Right hindlimb (tissue), 1 donor: ENCODE measurements at regions not wholly inside any gene's neighbourhood (a gene's known extent, or its start where the extent isn't known, plus 50 kb on each side); places are given as distances from the start of the nearest gene placed in this dataset.
"Not testable (repeated sequence)": the region's sequence is repeated elsewhere in the genome, so short reads cannot be mapped to it uniquely, and the experiment has no call there.

ENCODE experiments used
- DNase-seq: peaks from one replicate; pipeline ENCODE4 v3.0.0-alpha.2; 2018

- no peak for DNase-seq
Measured at GRCh38 chr1:196088541-196088940, 519.7 kb downstream of the KCNT2 start.

- DNase-seq = no peak
Measured at GRCh38 chr1:196078691-196079090, 529.5 kb downstream of the KCNT2 start.

GRCh38 chr1:196075621-196076020, 532.6 kb downstream of the KCNT2 start:
- no peak for DNase-seq

GRCh38 chr1:196074182-196074581, 534.1 kb downstream of the KCNT2 start:
- no peak for DNase-seq

- DNase-seq = no peak
Measured at GRCh38 chr1:196071447-196071846, 536.8 kb downstream of the KCNT2 start.

GRCh38 chr1:196070940-196071339, 537.3 kb downstream of the KCNT2 start:
- DNase-seq = no peak

- no peak for DNase-seq
Measured at GRCh38 chr1:196063952-196064351, 544.3 kb downstream of the KCNT2 start.

GRCh38 chr1:196063294-196063693, 544.9 kb downstream of the KCNT2 start:
- DNase-seq = no peak

GRCh38 chr1:196060539-196060938, 547.7 kb downstream of the KCNT2 start:
- no peak for DNase-seq

GRCh38 chr1:196059210-196059609, 549.0 kb downstream of the KCNT2 start:
- no peak for DNase-seq

GRCh38 chr1:196056966-196057365, 551.3 kb downstream of the KCNT2 start:
- no peak for DNase-seq

GRCh38 chr1:196049407-196049806, 558.8 kb downstream of the KCNT2 start:
- no peak for DNase-seq

- no peak for DNase-seq
Measured at GRCh38 chr1:196043268-196043667, 565.0 kb downstream of the KCNT2 start.

GRCh38 chr1:196034080-196034706, 574.0 kb downstream of the KCNT2 start:
- no peak for DNase-seq

GRCh38 chr1:196031387-196031786, 576.9 kb downstream of the KCNT2 start:
- DNase-seq = not testable (repeated sequence)

- no peak for DNase-seq
Measured at GRCh38 chr1:196030455-196030854, 577.8 kb downstream of the KCNT2 start.

GRCh38 chr1:196029410-196029809, 578.8 kb downstream of the KCNT2 start:
- DNase-seq = no peak

GRCh38 chr1:196027127-196027526, 581.1 kb downstream of the KCNT2 start:
- DNase-seq = no peak

- DNase-seq = not testable (repeated sequence)
Measured at GRCh38 chr1:196021174-196021573, 587.1 kb downstream of the KCNT2 start.

GRCh38 chr1:196009362-196009761, 598.9 kb downstream of the KCNT2 start:
- no peak for DNase-seq

- DNase-seq = no peak
Measured at GRCh38 chr1:196007763-196008162, 600.5 kb downstream of the KCNT2 start.

- no peak for DNase-seq
Measured at GRCh38 chr1:196005426-196005825, 602.8 kb downstream of the KCNT2 start.

GRCh38 chr1:196004388-196004787, 603.9 kb downstream of the KCNT2 start:
- DNase-seq = not testable (repeated sequence)

- DNase-seq = no peak
Measured at GRCh38 chr1:196002906-196003305, 605.3 kb downstream of the KCNT2 start.

GRCh38 chr1:196002296-196002695, 605.9 kb downstream of the KCNT2 start:
- DNase-seq = not testable (repeated sequence)
